GM10266 (cell line): ENCODE measurements at regions not wholly inside any gene's neighbourhood (a gene's known extent, or its start where the extent isn't known, plus 50 kb on each side); places are given as distances from the start of the nearest gene placed in this dataset.
A peak's percentile ranks its signal among the peaks of the same experiment; 100 is the strongest.

Source experiments
- DNase-seq: peaks from one replicate; pipeline ENCODE4 v3.0.0; 2012; ENCODE audit errors: extremely low spot score
- TF ChIP-seq, protein P1 (sequence below): IDR thresholded peaks from 2 replicates; pipeline ENCODE4 v1.5.1; 2012; ENCODE audit warnings: mild to moderate bottlenecking, low read depth; ENCODE audit not compliant: control insufficient read depth, insufficient read depth; ENCODE audit errors: missing control alignments

DNA sequence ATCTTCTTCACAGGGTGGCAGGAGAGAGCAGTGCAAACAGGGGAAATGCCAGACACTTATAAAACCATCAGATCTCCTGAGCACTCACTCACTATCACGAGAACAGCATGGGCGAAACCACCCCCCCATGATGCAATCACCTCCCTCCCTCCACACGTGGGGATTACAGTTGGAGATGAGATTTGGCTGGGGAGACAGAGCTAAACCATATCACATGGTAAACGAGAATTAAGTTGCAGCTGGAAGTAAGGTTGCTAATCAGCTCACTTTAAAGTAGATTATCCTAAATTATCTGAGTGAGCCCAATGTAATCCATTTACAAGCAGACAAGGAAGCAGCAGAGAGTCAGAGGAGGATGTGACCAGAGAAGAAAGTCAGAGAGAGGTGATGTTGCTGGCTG, 102.2 kb upstream of the IPO5 start:
- TF ChIP-seq, protein P1, sequence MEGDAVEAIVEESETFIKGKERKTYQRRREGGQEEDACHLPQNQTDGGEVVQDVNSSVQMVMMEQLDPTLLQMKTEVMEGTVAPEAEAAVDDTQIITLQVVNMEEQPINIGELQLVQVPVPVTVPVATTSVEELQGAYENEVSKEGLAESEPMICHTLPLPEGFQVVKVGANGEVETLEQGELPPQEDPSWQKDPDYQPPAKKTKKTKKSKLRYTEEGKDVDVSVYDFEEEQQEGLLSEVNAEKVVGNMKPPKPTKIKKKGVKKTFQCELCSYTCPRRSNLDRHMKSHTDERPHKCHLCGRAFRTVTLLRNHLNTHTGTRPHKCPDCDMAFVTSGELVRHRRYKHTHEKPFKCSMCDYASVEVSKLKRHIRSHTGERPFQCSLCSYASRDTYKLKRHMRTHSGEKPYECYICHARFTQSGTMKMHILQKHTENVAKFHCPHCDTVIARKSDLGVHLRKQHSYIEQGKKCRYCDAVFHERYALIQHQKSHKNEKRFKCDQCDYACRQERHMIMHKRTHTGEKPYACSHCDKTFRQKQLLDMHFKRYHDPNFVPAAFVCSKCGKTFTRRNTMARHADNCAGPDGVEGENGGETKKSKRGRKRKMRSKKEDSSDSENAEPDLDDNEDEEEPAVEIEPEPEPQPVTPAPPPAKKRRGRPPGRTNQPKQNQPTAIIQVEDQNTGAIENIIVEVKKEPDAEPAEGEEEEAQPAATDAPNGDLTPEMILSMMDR: no peak
- DNase-seq: no peak

DNA sequence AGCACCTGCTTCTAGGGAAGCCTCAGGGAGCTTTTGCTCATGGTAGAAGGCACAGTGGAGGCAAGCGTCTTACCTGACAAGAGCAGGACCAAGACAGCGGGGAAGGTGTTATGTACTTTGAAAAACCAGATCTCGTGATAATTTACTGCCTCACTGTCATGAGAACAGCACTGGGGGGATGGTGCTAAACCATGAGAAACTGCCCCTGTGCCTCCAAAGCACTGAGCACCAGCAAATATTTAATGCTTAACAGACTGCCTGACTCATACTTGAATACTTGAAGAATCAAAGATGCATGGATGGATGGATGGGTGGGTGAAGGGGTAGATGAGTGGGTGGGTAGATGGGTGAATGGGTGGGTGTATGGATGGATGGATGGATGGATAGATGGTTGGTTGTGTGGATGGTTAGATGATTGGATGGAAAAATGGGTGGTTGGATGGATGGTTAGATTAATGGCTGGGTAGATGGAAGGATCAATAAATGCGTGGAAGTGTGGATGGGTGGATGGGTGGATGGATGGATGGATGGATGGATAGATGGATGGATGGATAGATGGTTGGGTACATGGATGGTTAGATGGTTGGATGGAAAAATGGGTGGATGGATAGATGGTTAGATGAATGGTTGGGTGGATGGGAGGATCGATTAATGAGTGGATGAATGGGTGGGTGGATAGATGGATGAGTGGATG, 101.1 kb upstream of the IPO5 start:
- DNase-seq: no peak
- TF ChIP-seq, protein P1: no peak

DNA sequence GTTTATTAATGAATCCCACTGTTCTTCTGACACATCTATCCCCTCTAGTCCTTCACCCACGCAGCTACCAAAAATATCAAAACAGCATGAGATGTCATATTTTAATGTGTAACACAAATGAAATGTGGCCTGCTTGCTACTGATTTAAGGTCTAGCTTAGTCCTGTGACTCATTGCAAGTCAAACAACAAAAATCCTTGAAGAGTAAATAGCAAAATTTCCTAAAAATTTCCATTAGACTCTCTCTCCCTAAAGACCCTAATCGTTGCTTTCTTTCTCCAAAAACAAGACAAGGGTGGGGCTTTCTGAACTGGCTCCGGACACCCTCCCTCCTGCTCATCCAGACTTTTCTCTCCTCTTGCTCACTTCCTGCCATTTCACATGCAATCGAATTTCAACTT, 99.9 kb upstream of the IPO5 start:
- DNase-seq: no peak
- TF ChIP-seq, protein P1: no peak

DNA sequence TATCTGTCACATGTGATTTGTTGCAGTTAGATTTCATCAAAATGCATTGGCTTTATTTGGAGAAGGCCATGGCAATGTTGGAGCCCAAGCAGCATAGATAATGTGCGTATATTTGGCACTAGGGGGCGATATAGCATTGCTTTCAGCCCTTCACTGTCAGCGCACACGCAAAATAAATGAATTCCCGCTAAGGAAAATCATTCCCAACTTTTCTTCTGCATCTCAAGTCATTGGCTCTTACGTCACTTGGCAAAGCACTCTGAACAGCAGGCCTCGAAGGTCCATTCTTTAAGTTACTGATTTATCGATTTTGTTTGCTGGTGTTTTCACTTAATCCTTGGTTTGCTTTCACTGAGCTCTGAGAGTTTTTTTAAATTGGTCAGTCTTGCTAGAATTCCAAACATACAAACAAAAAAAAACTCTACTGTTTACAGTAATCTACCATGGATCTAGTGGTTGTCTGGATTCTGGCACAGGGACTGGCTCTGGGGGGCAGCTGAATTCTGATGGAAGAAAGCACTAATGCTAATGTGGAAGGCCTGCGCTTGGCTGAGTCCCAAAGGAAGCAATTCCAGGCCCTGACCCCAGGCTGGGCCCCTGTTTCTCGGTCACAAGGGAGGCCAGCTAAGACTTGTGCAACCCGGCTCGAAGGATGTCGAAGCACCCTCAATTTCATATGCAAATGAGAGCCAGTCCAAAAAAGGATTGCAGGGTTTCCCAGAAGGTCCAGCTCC, 97.7 kb upstream of the IPO5 start:
- TF ChIP-seq, protein P1: peak; percentile 86
- DNase-seq: peak; percentile 51

DNA sequence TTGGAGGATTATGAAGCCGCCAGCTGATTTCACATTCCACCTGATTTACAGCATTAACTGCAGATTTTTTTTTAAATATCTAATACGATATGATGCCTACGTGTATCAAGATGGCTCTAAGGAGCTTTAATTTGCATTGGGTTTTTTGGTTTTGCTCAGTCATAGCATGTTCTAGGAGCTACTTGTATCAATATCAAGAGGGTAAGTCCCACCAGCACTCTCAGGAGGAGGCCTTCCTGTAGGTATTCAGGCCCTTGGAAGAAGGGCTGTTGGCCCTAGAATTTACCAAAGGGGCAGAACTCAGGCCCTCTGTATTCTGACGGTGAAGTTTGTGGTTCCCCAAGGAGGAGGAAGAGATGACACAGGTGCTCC, 97.2 kb upstream of the IPO5 start:
- TF ChIP-seq, protein P1: no peak
- no peak for DNase-seq

DNA sequence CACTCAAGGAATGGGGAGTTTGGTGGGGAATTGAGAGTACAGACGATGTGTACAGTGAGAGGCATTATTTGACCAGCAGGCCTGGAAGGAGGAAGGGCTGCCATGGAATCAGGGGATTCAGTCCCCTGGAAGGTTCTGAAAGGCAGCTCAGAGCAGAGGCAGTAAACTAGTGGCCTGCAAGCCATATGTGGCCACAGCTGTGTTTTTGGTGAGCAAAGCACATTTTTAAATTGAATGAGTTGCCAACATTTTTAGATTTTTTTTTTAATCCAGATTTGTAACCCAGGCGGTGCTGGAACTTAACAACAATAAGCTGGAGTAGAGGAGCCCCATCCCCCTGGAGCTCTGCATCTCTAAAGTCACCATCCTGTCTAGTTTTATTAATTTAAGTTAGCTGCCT, 95.3 kb upstream of the IPO5 start:
- DNase-seq: no peak
- TF ChIP-seq, protein P1: no peak

DNA sequence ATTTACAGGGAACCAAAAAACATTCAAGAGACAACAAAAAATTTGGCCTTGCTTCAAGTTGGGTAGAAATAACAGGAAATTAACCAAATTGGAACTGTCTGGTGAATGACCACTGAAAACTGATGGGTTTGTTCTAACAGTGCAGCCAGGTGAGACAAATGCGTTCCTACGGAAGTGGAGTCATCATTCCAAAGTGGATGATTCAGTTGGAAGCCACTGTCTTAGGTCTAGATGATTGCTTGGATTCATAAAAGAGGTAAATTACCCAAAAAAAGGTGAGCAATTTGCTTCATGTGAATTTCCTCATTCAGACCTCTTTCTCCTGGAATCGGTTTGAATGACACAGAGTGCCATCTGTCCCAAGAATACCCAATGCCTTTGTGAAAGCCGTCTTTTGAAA, 87.1 kb upstream of the IPO5 start:
- TF ChIP-seq, protein P1: no peak
- DNase-seq: no peak
